Hematopoietic multipotent progenitor cell treated with erythropoietin and hydrocortisone succinate and interleukin-3 and kit ligand, for 6 days (in vitro differentiated cells): ENCODE measurements at regions not wholly inside any gene's neighbourhood (a gene's known extent, or its start where the extent isn't known, plus 50 kb on each side); places are given as distances from the start of the nearest gene placed in this dataset.
"Not testable (repeated sequence)": the region's sequence is repeated elsewhere in the genome, so short reads cannot be mapped to it uniquely, and the experiment has no call there.

Source experiments
- DNase-seq: peaks from one replicate; pipeline ENCODE4 v3.0.0-alpha.2; 2015

DNA sequence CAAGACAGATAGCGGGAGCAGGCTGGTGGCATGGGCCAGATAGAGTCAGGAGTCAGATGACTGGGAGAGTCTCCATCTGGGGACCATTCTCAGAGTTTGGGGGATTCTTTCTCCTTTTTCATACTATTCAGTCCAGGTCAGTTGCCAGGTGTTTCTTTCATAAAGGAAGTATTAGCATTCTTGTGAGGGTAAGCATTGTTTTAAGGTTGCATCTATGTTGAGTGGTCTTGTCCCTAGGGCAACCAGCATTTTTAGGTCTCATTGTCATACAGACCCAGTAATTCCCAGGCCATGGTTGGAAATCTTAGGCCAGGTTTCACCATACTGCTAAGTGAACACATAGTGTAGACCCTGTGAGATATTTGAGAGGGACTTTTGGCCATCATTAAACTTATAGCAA lies 122.3 kb upstream of the POC5 start:
- no peak for DNase-seq

DNA sequence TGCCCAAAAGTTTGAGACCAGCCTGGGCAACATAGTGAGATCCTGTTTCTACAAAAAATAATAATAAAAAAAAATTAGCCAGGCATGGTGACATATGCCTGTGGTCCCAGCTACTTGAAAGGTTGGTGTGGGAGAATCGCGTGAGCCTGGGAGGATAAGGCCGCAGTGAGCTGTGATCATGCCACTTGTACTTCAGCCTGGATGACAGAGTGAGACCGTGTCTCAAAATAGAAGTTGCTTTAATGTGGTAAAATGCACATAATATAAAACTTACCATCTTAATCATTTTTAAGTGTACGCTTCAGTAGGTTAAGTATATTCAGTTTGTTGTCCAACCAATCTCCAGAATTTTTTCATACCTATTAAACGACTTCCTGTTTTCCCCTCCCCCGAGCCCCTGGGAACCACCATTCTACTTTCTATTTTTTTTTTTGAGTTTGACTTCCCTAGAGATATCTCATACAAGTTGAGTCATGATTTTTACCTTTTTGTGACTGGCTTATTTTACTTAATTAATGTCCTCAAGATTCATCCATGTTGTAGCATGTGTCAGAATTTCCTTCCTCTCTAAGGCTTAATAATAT lies 120.1 kb upstream of the POC5 start:
- no peak for DNase-seq

DNA sequence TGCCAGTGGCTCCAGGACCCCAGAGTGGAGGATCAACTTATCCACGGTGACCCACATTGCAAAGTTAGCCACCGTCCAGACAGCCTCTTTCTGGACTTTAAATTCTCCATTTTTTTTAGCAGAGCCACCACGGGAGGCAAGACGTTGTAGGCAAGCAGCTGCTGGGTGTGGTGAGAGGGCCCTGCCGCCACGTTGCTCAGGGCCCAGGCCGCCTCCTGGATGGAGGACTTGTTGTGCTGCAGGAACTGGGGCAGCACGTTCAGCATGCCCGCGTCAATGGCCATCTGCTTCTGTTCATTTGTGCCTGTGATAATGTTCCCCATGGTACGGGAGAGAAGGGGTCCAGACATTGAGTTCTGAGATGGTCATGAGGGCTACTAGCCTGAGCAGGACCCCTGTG lies 114.3 kb upstream of the POC5 start:
- no peak for DNase-seq

DNA sequence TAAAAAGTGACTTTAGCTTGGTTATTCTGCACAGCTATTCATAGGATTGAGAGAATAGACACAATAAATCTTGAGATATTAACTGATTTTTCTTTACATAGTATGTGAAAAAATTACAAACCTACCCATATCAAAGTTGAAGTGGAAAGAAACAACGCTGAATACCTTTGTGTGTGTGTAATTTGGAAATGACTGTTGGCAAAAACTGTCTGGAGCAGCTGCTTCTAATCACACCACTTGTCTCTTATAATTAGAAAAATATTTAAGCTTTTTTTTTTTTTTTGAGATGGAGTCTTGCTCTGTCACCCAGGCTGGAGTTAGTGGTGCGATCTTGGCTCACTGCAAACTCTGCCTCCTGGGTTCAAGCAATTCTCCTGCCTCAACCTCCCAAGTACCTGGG lies 110.8 kb upstream of the POC5 start:
- no peak for DNase-seq

DNA sequence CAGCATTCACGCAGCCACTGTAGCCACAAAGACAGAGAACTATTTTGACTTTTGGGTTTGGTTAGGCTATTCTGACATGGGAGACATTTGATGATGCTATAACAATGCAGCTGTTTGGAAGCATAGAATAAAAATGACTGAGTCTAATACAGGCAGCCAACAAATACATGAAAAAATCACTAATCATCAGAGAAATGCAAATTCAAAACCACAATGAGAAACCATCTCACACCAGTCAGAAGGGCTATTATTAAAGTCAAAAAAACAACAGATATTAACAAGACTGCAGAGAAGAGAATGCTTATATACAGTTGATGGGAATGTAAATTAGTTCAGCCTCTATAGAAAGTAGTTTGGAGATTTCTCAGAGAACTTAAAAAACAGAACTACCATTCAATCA lies 107.1 kb upstream of the POC5 start:
- no peak for DNase-seq

DNA sequence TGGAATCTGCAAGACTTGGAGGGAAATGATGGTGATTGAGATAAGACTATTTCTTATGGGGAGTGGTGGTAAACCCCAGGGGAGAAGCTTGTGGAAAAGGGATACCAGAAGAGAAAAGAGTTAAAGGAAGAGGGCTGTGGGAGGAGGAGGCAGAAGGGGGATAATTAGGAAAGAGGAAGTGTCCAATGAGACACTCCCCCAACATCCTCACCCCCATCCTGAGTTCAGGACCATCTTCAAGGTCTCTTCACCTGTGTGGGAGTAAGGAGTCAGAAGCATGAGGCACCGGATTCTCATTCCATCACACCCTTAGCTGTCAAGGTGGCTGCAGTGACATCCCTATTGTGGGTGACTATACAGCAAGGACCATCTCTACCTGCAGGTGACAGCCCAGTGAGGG lies 106.6 kb upstream of the POC5 start:
- DNase-seq, result no peak

DNA sequence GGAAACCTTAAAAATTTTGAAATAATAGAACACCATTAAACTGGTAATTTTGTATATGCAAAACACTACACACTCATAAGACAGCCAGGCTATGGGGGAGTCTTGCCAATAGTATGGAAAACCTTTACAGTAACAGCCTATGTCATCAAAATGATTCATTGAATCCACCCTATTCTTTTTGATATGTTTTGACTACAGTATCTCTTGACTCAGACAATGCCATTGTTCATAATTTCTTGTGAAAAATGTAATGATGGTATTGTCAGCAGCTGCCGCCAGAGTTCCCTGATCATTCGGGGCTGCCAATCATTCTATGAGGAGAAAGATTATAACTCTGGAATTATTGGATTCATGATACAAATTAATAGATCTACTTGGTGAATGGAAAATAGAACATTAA lies 101.4 kb upstream of the POC5 start:
- no peak for DNase-seq

DNA sequence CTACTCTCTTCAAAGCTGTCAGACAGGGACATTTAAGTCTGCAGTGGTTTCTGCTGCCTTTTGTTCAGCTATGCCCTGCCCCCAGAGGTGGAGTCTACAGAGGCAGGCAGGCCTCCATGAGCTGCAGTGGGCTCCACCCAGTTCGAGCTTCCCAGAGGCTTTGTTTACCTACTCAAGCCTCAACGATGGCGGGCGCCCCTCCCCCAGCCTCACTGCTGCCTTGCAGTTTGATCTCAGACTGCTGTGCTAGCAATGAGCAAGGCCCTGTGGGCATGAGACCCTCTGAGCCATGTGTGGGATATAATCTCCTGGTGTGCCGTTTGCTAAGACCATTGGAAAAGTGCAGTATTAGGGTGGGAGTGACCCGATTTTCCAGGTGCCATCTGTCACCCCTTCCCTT lies 82.5 kb upstream of the POC5 start:
- not testable (repeated sequence) for DNase-seq

DNA sequence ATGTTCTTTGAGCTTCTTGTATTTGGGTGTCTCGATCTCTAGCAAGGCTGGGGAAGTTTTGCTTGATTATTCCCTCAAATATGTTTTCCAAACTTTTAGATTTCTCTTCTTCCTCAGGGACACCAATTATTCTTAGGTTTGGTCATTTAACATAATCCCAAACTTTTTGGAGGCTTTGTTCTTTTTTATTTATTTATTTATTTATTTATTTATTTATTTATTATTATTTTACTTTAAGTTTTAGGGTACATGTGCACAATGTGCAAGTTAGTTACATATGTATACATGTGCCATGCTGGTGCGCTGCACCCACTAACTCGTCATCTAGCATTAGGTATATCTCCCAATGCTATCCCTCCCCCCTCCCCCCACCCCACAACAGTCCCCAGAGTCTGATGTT lies 52.1 kb upstream of the POC5 start:
- not testable (repeated sequence) for DNase-seq
